Type B pancreatic cell (in vitro differentiated cells): ENCODE measurements at regions not wholly inside any gene's neighbourhood (a gene's known extent, or its start where the extent isn't known, plus 50 kb on each side); places are given as distances from the start of the nearest gene placed in this dataset.
"Not testable (repeated sequence)": the region's sequence is repeated elsewhere in the genome, so short reads cannot be mapped to it uniquely, and the experiment has no call there.

ENCODE experiments used
- DNase-seq: peaks from one replicate; pipeline ENCODE4 v3.0.0; 2021; ENCODE audit warnings: mixed read lengths; ENCODE audit not compliant: unreplicated experiment; ENCODE audit errors: extremely low spot score
- H3K27ac Mint-ChIP-seq: 2 replicates; pipeline ENCODE4 v1.8.0; 2021; ENCODE audit warnings: mild to moderate bottlenecking, mixed read lengths
- H3K27me3 Mint-ChIP-seq: 2 replicates; pipeline ENCODE4 v1.8.0; 2021; ENCODE audit warnings: mixed read lengths
- H3K36me3 Mint-ChIP-seq: 2 replicates; pipeline ENCODE4 v1.8.0; 2021; ENCODE audit warnings: mixed read lengths
- H3K4me1 Mint-ChIP-seq: one replicate; pipeline ENCODE4 v1.8.0; 2021; ENCODE audit warnings: mixed read lengths; ENCODE audit not compliant: unreplicated experiment
- H3K4me3 Mint-ChIP-seq: 2 replicates; pipeline ENCODE4 v1.8.0; 2021; ENCODE audit warnings: mild to moderate bottlenecking, mixed read lengths
- H3K9me3 Mint-ChIP-seq: 2 replicates; pipeline ENCODE4 v1.8.0; 2021; ENCODE audit warnings: mixed read lengths
- TF ChIP-seq, protein P1 (sequence below): fragments of 200-600 bp; sonication (generic); conservative IDR thresholded peaks from 2 replicates; pipeline ENCODE4 v1.5.0; 2021; ENCODE audit warnings: antibody characterized with exemption, mild to moderate bottlenecking

DNA sequence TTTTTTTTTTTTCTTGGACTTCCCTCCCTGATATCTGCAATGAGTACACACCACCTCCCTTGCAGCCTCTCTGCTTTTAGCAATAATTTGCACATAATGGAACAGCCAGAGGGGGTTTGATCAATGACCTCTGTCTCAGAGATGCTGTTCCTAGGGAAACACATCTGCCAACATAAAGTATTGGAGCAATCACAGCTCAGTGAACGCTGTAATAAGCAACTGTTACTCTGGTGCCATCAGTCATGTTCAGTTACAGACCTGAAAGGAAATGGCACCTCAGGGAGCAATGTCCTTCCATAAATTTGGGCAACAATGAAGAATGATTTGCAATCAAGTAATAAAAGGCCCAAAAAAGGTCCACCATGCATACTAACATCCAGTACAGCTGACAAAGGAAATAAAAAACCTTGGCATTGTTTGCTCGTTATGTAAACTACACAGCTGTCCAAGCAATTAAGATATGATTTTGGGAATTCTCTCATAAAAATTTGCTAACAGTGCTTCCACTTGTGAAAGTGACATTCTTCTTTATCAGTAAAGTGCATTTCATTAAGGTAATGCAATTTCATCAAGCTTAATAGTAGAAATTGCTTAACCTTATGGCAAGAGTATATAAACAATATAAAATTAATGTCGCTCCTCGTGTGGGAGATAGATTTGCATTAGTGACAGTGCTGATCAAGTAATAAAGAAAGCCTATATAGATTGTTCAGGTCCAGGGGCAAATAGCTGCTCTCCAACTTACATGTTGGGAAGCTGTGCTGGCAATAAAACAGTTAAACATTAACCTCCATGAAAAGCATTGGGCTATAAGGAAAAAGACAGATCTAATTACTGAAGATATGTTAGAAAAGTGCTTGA is 167.8 kb downstream of the RASEF start:
- TF ChIP-seq, protein P1, sequence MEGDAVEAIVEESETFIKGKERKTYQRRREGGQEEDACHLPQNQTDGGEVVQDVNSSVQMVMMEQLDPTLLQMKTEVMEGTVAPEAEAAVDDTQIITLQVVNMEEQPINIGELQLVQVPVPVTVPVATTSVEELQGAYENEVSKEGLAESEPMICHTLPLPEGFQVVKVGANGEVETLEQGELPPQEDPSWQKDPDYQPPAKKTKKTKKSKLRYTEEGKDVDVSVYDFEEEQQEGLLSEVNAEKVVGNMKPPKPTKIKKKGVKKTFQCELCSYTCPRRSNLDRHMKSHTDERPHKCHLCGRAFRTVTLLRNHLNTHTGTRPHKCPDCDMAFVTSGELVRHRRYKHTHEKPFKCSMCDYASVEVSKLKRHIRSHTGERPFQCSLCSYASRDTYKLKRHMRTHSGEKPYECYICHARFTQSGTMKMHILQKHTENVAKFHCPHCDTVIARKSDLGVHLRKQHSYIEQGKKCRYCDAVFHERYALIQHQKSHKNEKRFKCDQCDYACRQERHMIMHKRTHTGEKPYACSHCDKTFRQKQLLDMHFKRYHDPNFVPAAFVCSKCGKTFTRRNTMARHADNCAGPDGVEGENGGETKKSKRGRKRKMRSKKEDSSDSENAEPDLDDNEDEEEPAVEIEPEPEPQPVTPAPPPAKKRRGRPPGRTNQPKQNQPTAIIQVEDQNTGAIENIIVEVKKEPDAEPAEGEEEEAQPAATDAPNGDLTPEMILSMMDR, result no peak

DNA sequence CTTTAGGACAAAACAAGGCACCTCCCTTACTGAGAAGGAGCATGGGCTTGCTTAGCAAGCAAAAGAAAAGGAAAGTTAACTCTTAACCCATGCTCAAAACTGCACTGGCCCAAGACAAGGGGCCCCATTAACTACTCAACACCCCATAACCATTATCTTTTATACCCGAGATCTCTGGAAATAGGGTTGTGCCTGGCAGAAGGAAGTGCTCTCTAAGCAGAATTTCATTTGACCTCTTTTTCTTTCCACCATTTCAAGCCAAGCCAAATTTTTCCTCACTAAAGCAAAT is 167.2 kb downstream of the RASEF start:
- DNase-seq, result no peak
- peaks cover 12% of the 10 kb centered on the region for H3K4me1 Mint-ChIP-seq
- TF ChIP-seq, protein P1, result no peak
- H3K36me3 Mint-ChIP-seq, result no peaks in the 10 kb centered on the region
- peaks cover 9% of the 10 kb centered on the region for H3K9me3 Mint-ChIP-seq
- H3K27ac Mint-ChIP-seq, result no peak overlapping the region
- peaks cover 10% of the 10 kb centered on the region for H3K27me3 Mint-ChIP-seq
- H3K4me3 Mint-ChIP-seq, result no peak overlapping the region

More for the DNA sequence above, 167.8 kb downstream of the RASEF start:
- peaks cover 12% of the 10 kb centered on the region for H3K4me1 Mint-ChIP-seq
- H3K4me3 Mint-ChIP-seq, result no peak overlapping the region
- H3K9me3 Mint-ChIP-seq, result peaks cover 9% of the 10 kb centered on the region
- H3K27ac Mint-ChIP-seq, result no peak overlapping the region
- H3K36me3 Mint-ChIP-seq, result no peaks in the 10 kb centered on the region
- no peak for DNase-seq
- peaks cover 6% of the 10 kb centered on the region for H3K27me3 Mint-ChIP-seq

DNA sequence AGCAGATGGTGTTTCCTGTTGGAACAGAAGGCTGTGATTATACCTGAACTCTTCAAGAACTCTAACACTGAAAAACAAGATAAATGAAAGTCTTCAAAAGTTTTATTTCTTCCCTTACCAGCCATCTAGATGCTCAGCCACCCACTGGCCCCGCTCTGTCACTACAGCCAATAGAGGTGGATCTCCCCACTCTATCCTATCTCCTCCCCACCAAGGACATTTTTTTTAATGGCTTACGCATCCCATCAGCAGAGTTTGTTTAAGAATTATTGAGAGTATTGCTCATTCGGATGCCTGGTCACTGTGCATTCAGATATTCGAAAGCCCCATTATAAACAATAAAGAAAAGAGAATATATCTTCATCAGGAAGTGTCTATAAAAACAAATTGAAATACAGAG is 159.4 kb downstream of the RASEF start:
- Mint-ChIP-seq H3K27me3 (peaks cover 4% of the 10 kb centered on the region), H3K27ac (no peak overlapping the region), H3K9me3 (peaks cover 5% of the 10 kb centered on the region), H3K4me1 (peaks cover 6% of the 10 kb centered on the region), H3K4me3 (no peak overlapping the region), H3K36me3 (no peaks in the 10 kb centered on the region)
- TF ChIP-seq, protein P1, result peak; percentile 57
- no peak for DNase-seq

DNA sequence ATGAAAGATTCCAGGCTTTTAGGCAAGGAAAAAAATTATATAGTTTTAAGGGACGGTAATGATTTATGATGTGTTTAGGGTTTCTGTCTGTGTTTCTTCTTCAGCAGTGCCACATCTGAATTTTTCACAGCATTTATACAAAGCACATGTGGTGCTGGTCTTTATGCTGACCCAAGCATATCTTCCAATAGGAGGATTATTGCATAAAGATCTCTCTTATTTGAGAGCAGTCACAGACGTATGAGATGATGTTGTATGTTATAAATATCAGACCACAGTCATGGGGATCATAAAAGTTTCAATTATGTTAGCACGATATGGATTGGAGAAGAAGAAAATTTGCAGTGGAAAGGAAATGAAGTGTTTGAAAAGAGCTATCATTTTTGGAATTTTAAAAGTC is 150.9 kb downstream of the RASEF start:
- Mint-ChIP-seq H3K36me3 (peaks cover 9% of the 10 kb centered on the region), H3K4me1 (peaks cover 10% of the 10 kb centered on the region), H3K27ac (no peak overlapping the region), H3K27me3 (peaks cover 23% of the 10 kb centered on the region), H3K4me3 (no peak overlapping the region), H3K9me3 (peaks cover 15% of the 10 kb centered on the region)
- no peak for DNase-seq
- TF ChIP-seq, protein P1, result no peak

DNA sequence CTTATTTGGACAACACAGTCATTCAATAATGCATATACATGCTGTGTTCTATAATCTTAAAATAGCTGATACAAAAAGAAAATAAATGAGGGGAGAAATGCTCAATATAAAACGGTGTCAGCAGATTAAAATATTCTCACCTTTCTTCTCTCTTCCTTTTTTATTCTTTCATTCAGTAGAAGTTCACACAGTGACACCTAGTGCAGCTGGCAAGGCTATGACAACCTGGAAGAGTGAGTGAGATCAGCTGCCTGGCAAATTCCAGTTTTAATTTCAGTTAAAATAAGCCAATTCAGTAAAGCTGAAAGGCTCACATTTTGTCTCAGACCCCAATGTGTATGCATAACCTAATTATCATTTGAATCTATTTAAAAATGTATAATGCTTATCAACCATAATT is 150.3 kb downstream of the RASEF start:
- Mint-ChIP-seq H3K27ac (no peak overlapping the region), H3K4me3 (no peak overlapping the region), H3K9me3 (peaks cover 19% of the 10 kb centered on the region), H3K4me1 (peaks cover 10% of the 10 kb centered on the region), H3K27me3 (peaks cover 26% of the 10 kb centered on the region), H3K36me3 (peaks cover 9% of the 10 kb centered on the region)
- TF ChIP-seq, protein P1, result no peak
- no peak for DNase-seq

DNA sequence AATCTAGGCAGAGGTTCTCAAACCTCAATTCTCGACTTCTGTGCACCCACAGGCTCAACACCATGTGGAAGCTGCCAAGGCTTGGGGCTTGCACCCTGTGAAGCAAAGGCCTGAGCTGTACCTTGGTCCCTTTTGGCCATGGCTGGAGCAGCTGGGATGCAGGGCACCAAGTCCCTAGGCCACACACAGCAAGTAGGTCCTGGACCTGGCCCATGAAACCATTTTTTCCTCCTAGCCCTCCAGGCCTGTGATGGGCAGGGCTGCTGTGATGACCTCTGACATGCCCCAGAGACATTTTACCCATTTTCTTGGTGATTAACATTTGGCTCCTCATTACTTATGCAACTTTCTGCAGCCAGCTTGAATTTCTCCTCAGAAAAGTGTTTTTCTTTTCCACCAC is 146.7 kb downstream of the RASEF start:
- not testable (repeated sequence) for DNase-seq, H3K4me3 Mint-ChIP-seq, H3K36me3 Mint-ChIP-seq, H3K27ac Mint-ChIP-seq
- Mint-ChIP-seq H3K4me1 (peaks cover 18% of the 10 kb centered on the region), H3K9me3 (peaks cover 20% of the 10 kb centered on the region), H3K27me3 (peaks cover 15% of the 10 kb centered on the region)
